ENCODE measurements at regions not wholly inside any gene's neighbourhood (a gene's known extent, or its start where the extent isn't known, plus 50 kb on each side); places are given as distances from the start of the nearest gene placed in this dataset.

DNA sequence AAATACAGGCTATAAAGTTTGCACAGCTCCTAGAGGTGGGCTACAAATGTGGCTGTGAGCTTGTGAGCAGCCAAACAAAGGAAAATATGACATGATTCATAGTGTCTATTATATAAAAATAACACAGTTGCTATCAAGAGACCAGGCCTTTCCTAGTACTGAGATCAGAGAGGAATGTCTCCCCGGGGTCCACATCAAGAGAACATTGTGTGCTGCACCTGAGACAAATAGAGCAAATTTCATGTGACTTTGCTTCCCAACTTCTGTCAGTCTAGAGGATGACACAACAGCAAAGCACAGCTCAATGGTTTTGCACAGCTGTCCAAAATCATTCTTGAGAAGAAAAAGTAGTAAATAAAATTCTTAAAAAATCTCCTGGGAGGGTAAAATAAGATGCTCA is 297.5 kb upstream of the PRKD1 start:
- TF ChIP-seq, protein P1, sequence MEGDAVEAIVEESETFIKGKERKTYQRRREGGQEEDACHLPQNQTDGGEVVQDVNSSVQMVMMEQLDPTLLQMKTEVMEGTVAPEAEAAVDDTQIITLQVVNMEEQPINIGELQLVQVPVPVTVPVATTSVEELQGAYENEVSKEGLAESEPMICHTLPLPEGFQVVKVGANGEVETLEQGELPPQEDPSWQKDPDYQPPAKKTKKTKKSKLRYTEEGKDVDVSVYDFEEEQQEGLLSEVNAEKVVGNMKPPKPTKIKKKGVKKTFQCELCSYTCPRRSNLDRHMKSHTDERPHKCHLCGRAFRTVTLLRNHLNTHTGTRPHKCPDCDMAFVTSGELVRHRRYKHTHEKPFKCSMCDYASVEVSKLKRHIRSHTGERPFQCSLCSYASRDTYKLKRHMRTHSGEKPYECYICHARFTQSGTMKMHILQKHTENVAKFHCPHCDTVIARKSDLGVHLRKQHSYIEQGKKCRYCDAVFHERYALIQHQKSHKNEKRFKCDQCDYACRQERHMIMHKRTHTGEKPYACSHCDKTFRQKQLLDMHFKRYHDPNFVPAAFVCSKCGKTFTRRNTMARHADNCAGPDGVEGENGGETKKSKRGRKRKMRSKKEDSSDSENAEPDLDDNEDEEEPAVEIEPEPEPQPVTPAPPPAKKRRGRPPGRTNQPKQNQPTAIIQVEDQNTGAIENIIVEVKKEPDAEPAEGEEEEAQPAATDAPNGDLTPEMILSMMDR (IDR thresholded peaks at IDR 0.05): no peak
- TF ChIP-seq POLR2A (IDR thresholded peaks at IDR 0.05) (no peak), POLR2AphosphoS5 (IDR thresholded peaks at IDR 0.05) (peak; percentile 72), EP300 (IDR thresholded peaks at IDR 0.05) (no peak)

Data from gastroesophageal sphincter (tissue), 3 donors.